Stimulated activated effector memory CD8-positive, alpha-beta T cell treated with anti-CD3 and anti-CD28 coated beads, Interleukin-12 subunit alpha, Interleukin-12 subunit beta, amount 100 ng/mL, for 72 hours (primary cell): ENCODE measurements at regions not wholly inside any gene's neighbourhood (a gene's known extent, or its start where the extent isn't known, plus 50 kb on each side); places are given as distances from the start of the nearest gene placed in this dataset.

Experiments
- ATAC-seq: fragments of 150-1000 bp; cut with Tn5 transposase; 2 replicates; pipeline ENCODE4 v1.10.0; 2021
- DNase-seq, 2 donors: peaks; one replicate each; pipeline ENCODE4 v3.0.0; 2021 to 2022; ENCODE audit warnings: low spot score in 2 of 2
- H3K27ac Mint-ChIP-seq: one replicate; pipeline ENCODE4 v1.8.0; 2022; ENCODE audit warnings: mild to moderate bottlenecking, mixed read lengths
- H3K36me3 Mint-ChIP-seq: one replicate; pipeline ENCODE4 v1.8.0; 2022; ENCODE audit warnings: mild to moderate bottlenecking, mixed read lengths
- H3K4me1 Mint-ChIP-seq: one replicate; pipeline ENCODE4 v1.8.0; 2022; ENCODE audit warnings: mixed read lengths
- H3K4me3 Mint-ChIP-seq: one replicate; pipeline ENCODE4 v1.8.0; 2022; ENCODE audit warnings: mild to moderate bottlenecking, mixed read lengths
- H3K9me3 Mint-ChIP-seq: one replicate; pipeline ENCODE4 v1.8.0; 2022; ENCODE audit warnings: mixed read lengths

- no peak overlapping the region for H3K27ac Mint-ChIP-seq
- no peaks in the 10 kb centered on the region for H3K36me3 Mint-ChIP-seq
- DNase-seq: no peak
- no peaks in the 10 kb centered on the region for H3K9me3 Mint-ChIP-seq
- H3K4me3 Mint-ChIP-seq: no peak overlapping the region
- no peak for ATAC-seq
- H3K4me1 Mint-ChIP-seq: no peaks in the 10 kb centered on the region
These were observed 228.4 kb downstream of the TEX29 start for GRCh38 chr13:111548805-111549204.

GRCh38 chr13:111549464-111549863, 229.0 kb downstream of the TEX29 start:
- Mint-ChIP-seq H3K9me3 (no peaks in the 10 kb centered on the region), H3K36me3 (no peaks in the 10 kb centered on the region), H3K4me3 (no peak overlapping the region), H3K4me1 (no peaks in the 10 kb centered on the region), H3K27ac (no peak overlapping the region)
- no peak for DNase-seq
- ATAC-seq: no peak

- no peak for DNase-seq
- Mint-ChIP-seq H3K4me3 (no peak overlapping the region), H3K27ac (no peak overlapping the region), H3K36me3 (no peaks in the 10 kb centered on the region), H3K4me1 (no peaks in the 10 kb centered on the region), H3K9me3 (no peaks in the 10 kb centered on the region)
- no peak for ATAC-seq
These were observed 229.6 kb downstream of the TEX29 start for GRCh38 chr13:111550062-111550461.

GRCh38 chr13:111551204-111551820, 230.9 kb downstream of the TEX29 start:
- no peaks in the 10 kb centered on the region for H3K9me3 Mint-ChIP-seq
- no peak for ATAC-seq
- H3K4me1 Mint-ChIP-seq: no peaks in the 10 kb centered on the region
- H3K27ac Mint-ChIP-seq: no peak overlapping the region
- DNase-seq: no peak
- no peak overlapping the region for H3K4me3 Mint-ChIP-seq
- no peaks in the 10 kb centered on the region for H3K36me3 Mint-ChIP-seq

- Mint-ChIP-seq H3K9me3 (no peaks in the 10 kb centered on the region), H3K27ac (no peak overlapping the region), H3K36me3 (no peaks in the 10 kb centered on the region), H3K4me3 (no peak overlapping the region), H3K4me1 (no peaks in the 10 kb centered on the region)
- no peak for ATAC-seq
- DNase-seq: no peak
These were observed 232.6 kb downstream of the TEX29 start for GRCh38 chr13:111552891-111553655.

- no peak for DNase-seq
These were observed 234.3 kb downstream of the TEX29 start for GRCh38 chr13:111554539-111555267.

GRCh38 chr13:111555268-111555808, 234.9 kb downstream of the TEX29 start:
- H3K4me1 Mint-ChIP-seq: no peaks in the 10 kb centered on the region
- H3K36me3 Mint-ChIP-seq: no peaks in the 10 kb centered on the region
- DNase-seq: no peak
- no peak for ATAC-seq
- no peak overlapping the region for H3K4me3 Mint-ChIP-seq
- H3K9me3 Mint-ChIP-seq: no peaks in the 10 kb centered on the region
- H3K27ac Mint-ChIP-seq: no peak overlapping the region

More at GRCh38 chr13:111554539-111555267, 234.3 kb downstream of the TEX29 start:
- H3K4me3 Mint-ChIP-seq: no peak overlapping the region
- no peaks in the 10 kb centered on the region for H3K9me3 Mint-ChIP-seq
- no peaks in the 10 kb centered on the region for H3K4me1 Mint-ChIP-seq
- ATAC-seq: no peak
- H3K27ac Mint-ChIP-seq: no peak overlapping the region
- no peaks in the 10 kb centered on the region for H3K36me3 Mint-ChIP-seq

GRCh38 chr13:111555903-111556302, 235.5 kb downstream of the TEX29 start:
- Mint-ChIP-seq H3K36me3 (no peaks in the 10 kb centered on the region), H3K9me3 (no peaks in the 10 kb centered on the region), H3K4me1 (no peaks in the 10 kb centered on the region), H3K27ac (no peak overlapping the region), H3K4me3 (no peak overlapping the region)
- ATAC-seq (no peak), DNase-seq (no peak)

GRCh38 chr13:111556496-111556895, 236.1 kb downstream of the TEX29 start:
- H3K27ac Mint-ChIP-seq: no peak overlapping the region
- no peak overlapping the region for H3K4me3 Mint-ChIP-seq
- DNase-seq (no peak), ATAC-seq (no peak)
- H3K9me3 Mint-ChIP-seq: no peaks in the 10 kb centered on the region
- H3K4me1 Mint-ChIP-seq: no peaks in the 10 kb centered on the region
- H3K36me3 Mint-ChIP-seq: no peaks in the 10 kb centered on the region

GRCh38 chr13:111557921-111558699, 237.7 kb downstream of the TEX29 start:
- H3K4me1 Mint-ChIP-seq: no peaks in the 10 kb centered on the region
- no peaks in the 10 kb centered on the region for H3K9me3 Mint-ChIP-seq

GRCh38 chr13:111558700-111559088, 238.3 kb downstream of the TEX29 start:
- no peaks in the 10 kb centered on the region for H3K9me3 Mint-ChIP-seq
- H3K27ac Mint-ChIP-seq: no peak overlapping the region
- no peaks in the 10 kb centered on the region for H3K4me1 Mint-ChIP-seq
- no peak for DNase-seq
- ATAC-seq: no peak
- H3K4me3 Mint-ChIP-seq: no peak overlapping the region
- H3K36me3 Mint-ChIP-seq: no peaks in the 10 kb centered on the region

More at GRCh38 chr13:111557921-111558699, 237.7 kb downstream of the TEX29 start:
- no peak for ATAC-seq
- no peak for DNase-seq
- Mint-ChIP-seq H3K36me3 (no peaks in the 10 kb centered on the region), H3K4me3 (no peak overlapping the region), H3K27ac (no peak overlapping the region)

- H3K36me3 Mint-ChIP-seq: no peaks in the 10 kb centered on the region
- no peak for ATAC-seq
- no peak for DNase-seq
- H3K4me3 Mint-ChIP-seq: no peak overlapping the region
- H3K27ac Mint-ChIP-seq: no peak overlapping the region
- H3K9me3 Mint-ChIP-seq: no peaks in the 10 kb centered on the region
- no peaks in the 10 kb centered on the region for H3K4me1 Mint-ChIP-seq
These were observed 239.4 kb downstream of the TEX29 start for GRCh38 chr13:111559612-111560403.

GRCh38 chr13:111561091-111561781, 240.8 kb downstream of the TEX29 start:
- Mint-ChIP-seq H3K4me1 (no peaks in the 10 kb centered on the region), H3K9me3 (no peaks in the 10 kb centered on the region)

GRCh38 chr13:111562716-111563115, 242.3 kb downstream of the TEX29 start:
- H3K4me3 Mint-ChIP-seq: no peak overlapping the region
- ATAC-seq (no peak), DNase-seq (no peak)
- no peaks in the 10 kb centered on the region for H3K4me1 Mint-ChIP-seq
- no peak overlapping the region for H3K27ac Mint-ChIP-seq
- H3K36me3 Mint-ChIP-seq: no peaks in the 10 kb centered on the region
- H3K9me3 Mint-ChIP-seq: no peaks in the 10 kb centered on the region

More at GRCh38 chr13:111561091-111561781, 240.8 kb downstream of the TEX29 start:
- DNase-seq (no peak), ATAC-seq (no peak)
- Mint-ChIP-seq H3K27ac (no peak overlapping the region), H3K36me3 (no peaks in the 10 kb centered on the region), H3K4me3 (no peak overlapping the region)
